A549 (cell line): ENCODE measurements at regions not wholly inside any gene's neighbourhood (a gene's known extent, or its start where the extent isn't known, plus 50 kb on each side); places are given as distances from the start of the nearest gene placed in this dataset.

Experiments used
- ATAC-seq, 2 experiments: fragments of 200-7000 bp in 1 of 2; fragments of >200 bp in 1 of 2; cut with Nextera tagmentation in 1 of 2; cut with Tn5 transposase in 1 of 2; 3 replicates each; pipeline versions ENCODE4 v1.8.0 to v1.9.1; 2018 to 2020; ENCODE audit warnings: mild to moderate bottlenecking in 1 of 2, moderate library complexity in 1 of 2
- CTCF ChIA-PET: fragments of 300-600 bp; sonication (Branson Sonifier 250); formaldehyde crosslinking; extraction: SDS; loops from one replicate; lab custom pipeline; 2021; ENCODE audit warnings: antibody characterized with exemption, inconsistent platforms; lab: Yijun Ruan, JAX
- POLR2A ChIA-PET: fragments of 350-600 bp; formaldehyde crosslinking; extraction: SDS; loops from one replicate; lab custom pipeline; 2021; ENCODE audit warnings: antibody characterized with exemption, inconsistent platforms; lab: Yijun Ruan, JAX
- DNase-seq, 2 experiments: peaks; one replicate each; pipeline versions ENCODE4 v3.0.0 to v3.0.0-alpha.2; 2011 to 2016; ENCODE audit warnings: low read depth in 1 of 2, low spot score in 1 of 2
- FAIRE-seq: peaks from 2 replicates; lab custom pipeline; 2011; peaks lifted over from hg19 to GRCh38; lab: Jason Lieb, UNC
- H3K27ac ChIP-seq, 2 experiments: fragments of >200 bp; sonication (Bioruptor Twin); formaldehyde crosslinking; 3 replicates each; pipeline ENCODE4 v1.5.1; 2016 to 2017
- H3K4me1 ChIP-seq: fragments of >200 bp; sonication (Bioruptor Twin); formaldehyde crosslinking; 3 replicates; pipeline ENCODE4 v1.6.1; 2016
- H3K4me2 ChIP-seq: fragments of >200 bp; sonication (Bioruptor Twin); formaldehyde crosslinking; 3 replicates; pipeline ENCODE4 v1.6.1; 2016
- H3K4me3 ChIP-seq: fragments of >200 bp; sonication (Bioruptor Twin); formaldehyde crosslinking; 3 replicates; pipeline ENCODE4 v1.5.1; 2016
- H3K9me3 ChIP-seq: fragments of >200 bp; sonication (Bioruptor Twin); formaldehyde crosslinking; 3 replicates; pipeline ENCODE4 v1.6.1; 2016
- ATOH8 ChIP-seq: fragments of 250-450 bp; sonication (Bioruptor Pico); IDR thresholded peaks from 2 replicates; pipeline ENCODE4 v1.5.0; 2020; ENCODE audit warnings: low read depth, mild to moderate bottlenecking, moderate library complexity
- CBX2 ChIP-seq: fragments of 200-600 bp; sonication (generic); IDR thresholded peaks from 2 replicates; pipeline ENCODE4 v1.6.1; 2016; ENCODE audit warnings: low read depth, mild to moderate bottlenecking, borderline replicate concordance
- CBX8 ChIP-seq: fragments of 200-600 bp; sonication (generic); IDR thresholded peaks from 2 replicates; pipeline ENCODE4 v1.6.1; 2016
- ELK1 ChIP-seq: fragments of 150-350 bp; IDR thresholded peaks from 2 replicates; pipeline ENCODE4 v1.6.1; 2014; ENCODE audit warnings: low read depth, mild to moderate bottlenecking, low read length
- FOSL2 ChIP-seq, 2 experiments: fragments of 450-650 bp in 1 of 2; fragments of >200 bp in 1 of 2; sonication (Bioruptor Twin) in 1 of 2; formaldehyde crosslinking; IDR thresholded peaks; 2 replicates each; pipeline versions ENCODE4 v1.5.0 to v1.6.1; 2016 to 2020; ENCODE audit warnings: mild to moderate bottlenecking in 1 of 2, moderate library complexity in 1 of 2
- HOXA7 ChIP-seq: fragments of 250-450 bp; sonication (Bioruptor Pico); IDR thresholded peaks from 2 replicates; pipeline ENCODE4 v1.5.0; 2020; ENCODE audit warnings: mild to moderate bottlenecking, moderate library complexity
- HOXB5 ChIP-seq: fragments of 250-450 bp; sonication (Bioruptor Pico); IDR thresholded peaks from 2 replicates; pipeline ENCODE4 v1.5.0; 2020; ENCODE audit warnings: mild to moderate bottlenecking, moderate library complexity
- JUNB ChIP-seq: fragments of >200 bp; sonication (Bioruptor Twin); formaldehyde crosslinking; IDR thresholded peaks from 2 replicates; pipeline ENCODE4 v1.6.1; 2016
- KDM1A ChIP-seq: fragments of 200-600 bp; sonication (generic); IDR thresholded peaks from 2 replicates; pipeline ENCODE4 v1.6.1; 2016; ENCODE audit warnings: low read depth, mild to moderate bottlenecking
- MAFK ChIP-seq: fragments of 450-650 bp; IDR thresholded peaks from 2 replicates; pipeline ENCODE4 v1.6.1; 2014; ENCODE audit not compliant: partially characterized antibody
- MAX ChIP-seq: IDR thresholded peaks from 2 replicates; pipeline ENCODE4 v1.6.1; 2012
- NR3C1 ChIP-seq: fragments of >200 bp; sonication (Bioruptor Twin); formaldehyde crosslinking; IDR thresholded peaks from 3 replicates; pipeline ENCODE4 v1.6.1; 2017
- RAD21 ChIP-seq, 2 experiments: fragments of >200 bp in 1 of 2; sonication (Bioruptor Twin) in 1 of 2; formaldehyde crosslinking in 1 of 2; IDR thresholded peaks in 1 of 2; conservative IDR thresholded peaks in 1 of 2; 2 replicates in 1 of 2; 3 replicates in 1 of 2; pipeline ENCODE4 v1.6.1; 2012 to 2018; ENCODE audit warnings: inconsistent platforms in 1 of 2
- RFX5 ChIP-seq: fragments of 450-650 bp; IDR thresholded peaks from 2 replicates; pipeline ENCODE4 v1.7.1; 2014; ENCODE audit warnings: antibody characterized with exemption, mild to moderate bottlenecking, moderate library complexity
- RNF2 ChIP-seq: fragments of 200-600 bp; sonication (generic); IDR thresholded peaks from 2 replicates; pipeline ENCODE4 v1.6.1; 2016; ENCODE audit warnings: low read depth, mild to moderate bottlenecking, antibody characterized with exemption, moderate library complexity, borderline replicate concordance
- SMC3 ChIP-seq: fragments of >200 bp; sonication (Bioruptor Twin); formaldehyde crosslinking; IDR thresholded peaks from 3 replicates; pipeline ENCODE4 v1.6.1; 2018; ENCODE audit warnings: inconsistent platforms
- USF2 ChIP-seq: fragments of 450-650 bp; IDR thresholded peaks from 2 replicates; pipeline ENCODE4 v1.6.1; 2014; ENCODE audit warnings: antibody characterized with exemption
- ZC3H11A ChIP-seq: fragments of 450-650 bp; IDR thresholded peaks from 2 replicates; pipeline ENCODE4 v1.6.1; 2014; ENCODE audit warnings: antibody characterized with exemption, mild to moderate bottlenecking
- ZFP36 ChIP-seq: fragments of 450-650 bp; IDR thresholded peaks from 2 replicates; pipeline ENCODE4 v1.6.1; 2014; ENCODE audit warnings: borderline replicate concordance; ENCODE audit not compliant: partially characterized antibody
- WGBS: methylation state at CpG from one replicate; pipeline ENCODE4 v1.1.6; 2017; ENCODE audit errors: missing lambda C conversion rate; 5-methylcytosine and 5-hydroxymethylcytosine counted together

- Histone ChIP-seq H3K9me3 (no peaks in the 10 kb centered on the region), H3K4me1 (0 out of 3 replicates have a peak, but pooled peaks cover 3% of the 10 kb centered on the region), H3K4me3 (no peak overlapping the region), H3K4me2 (peak overlapping the region; percentile 37; the same call in 1 of the 3 replicates), H3K27ac (peak overlapping the region in 1 of 2 experiments; percentile 60; a peak in 2 of 6 replicates)
- DNase-seq: peak in 1 of 2 experiments; percentile 12
- POLR2A ChIA-PET: no interaction called here
- TF ChIP-seq KDM1A: no peak
- no peak for TF ChIP-seq CBX8
- TF ChIP-seq ZFP36: no peak
- TF ChIP-seq HOXB5 (CRISPR knock-in tag): no peak
- TF ChIP-seq USF2: no peak
- TF ChIP-seq SMC3: 0 out of 3 replicates have a peak, but pooled peaks have one; percentile 15
- TF ChIP-seq FOSL2 (IDR thresholded peaks at IDR 0.05): no peak
- TF ChIP-seq FOSL2 (CRISPR knock-in tag; IDR thresholded peaks at IDR 0.05): no peak
- peak in 1 of 2 experiments; percentile 15; a peak in 1 of 5 replicates for TF ChIP-seq RAD21 (conservative IDR thresholded peaks at IDR 0.05 in 1 of 2, IDR thresholded peaks at IDR 0.05 in 1 of 2)
- TF ChIP-seq CBX2: no peak
- no peak for TF ChIP-seq MAFK
- no peak for TF ChIP-seq RNF2
- FAIRE-seq: no peak
- ATAC-seq: peak in 1 of 2 experiments; percentile 53; a peak in 2 of 6 replicates
- CTCF ChIA-PET: no interaction called here
Measured at GRCh38 chr13:73228546-73228945, 169.7 kb downstream of the KLF5 start.

- CTCF ChIA-PET: interaction anchor here (0.6 kb wide), 1 partner anchor 8 kb away, joined by 3 read pairs; no protein-coding TSS in a partner anchor
- H3K27ac ChIP-seq: no peak overlapping the region
- H3K4me1 ChIP-seq: 0 out of 3 replicates have a peak, but pooled peaks cover 3% of the 10 kb centered on the region
- 89% methylated on average over 1 of the region's 1 CpG for WGBS
- H3K4me3 ChIP-seq: no peak overlapping the region
- FAIRE-seq (no peak), DNase-seq (no peak), ATAC-seq (no peak)
- H3K4me2 ChIP-seq: no peak overlapping the region
- no peak for TF ChIP-seq ZFP36
- POLR2A ChIA-PET: no interaction called here
- H3K9me3 ChIP-seq: no peaks in the 10 kb centered on the region
Measured at GRCh38 chr13:73225990-73226389, 167.2 kb downstream of the KLF5 start.

GRCh38 chr13:73224703-73225102, 165.9 kb downstream of the KLF5 start:
- FAIRE-seq (no peak), ATAC-seq (no peak), DNase-seq (no peak)
- H3K4me3 ChIP-seq: no peak overlapping the region
- 10% methylated on average over 1 of the region's 1 CpG for WGBS
- H3K4me2 ChIP-seq: no peak overlapping the region
- POLR2A ChIA-PET: no interaction called here
- TF ChIP-seq MAX: no peak
- no peak for TF ChIP-seq NR3C1
- TF ChIP-seq ELK1: no peak
- no peak for TF ChIP-seq HOXA7 (CRISPR knock-in tag)
- TF ChIP-seq ATOH8 (CRISPR knock-in tag): no peak
- TF ChIP-seq JUNB: no peak
- TF ChIP-seq RFX5: no peak
- TF ChIP-seq ZC3H11A: no peak
- CTCF ChIA-PET: no interaction called here
- no peaks in the 10 kb centered on the region for H3K9me3 ChIP-seq
- no peak overlapping the region for H3K27ac ChIP-seq
- H3K4me1 ChIP-seq: 0 out of 3 replicates have a peak, but pooled peaks cover 3% of the 10 kb centered on the region
